OCI-LY1 (cell line): ENCODE measurements at regions not wholly inside any gene's neighbourhood (a gene's known extent, or its start where the extent isn't known, plus 50 kb on each side); places are given as distances from the start of the nearest gene placed in this dataset.

Experiments
- H2AFZ ChIP-seq: fragments of 200-600 bp; sonication (generic), shearing (Covaris generic); 2 replicates; pipeline ENCODE4 v1.6.0; 2014; ENCODE audit warnings: antibody characterized with exemption, mild to moderate bottlenecking, low read length
- H3F3A ChIP-seq: fragments of 200-600 bp; sonication (generic), shearing (Covaris generic); 2 replicates; pipeline ENCODE4 v1.6.0; 2014; ENCODE audit warnings: mild to moderate bottlenecking, antibody characterized with exemption, low read length, moderate library complexity; ENCODE audit not compliant: insufficient read depth
- H3K27ac ChIP-seq: fragments of 200-600 bp; sonication (generic); 2 replicates; pipeline ENCODE4 v1.5.1; 2014; ENCODE audit warnings: low read length, mixed run types, mild to moderate bottlenecking, low read depth; ENCODE audit not compliant: poor library complexity, severe bottlenecking
- H3K27me3 ChIP-seq: fragments of 200-600 bp; sonication (generic); 2 replicates; pipeline ENCODE4 v1.6.0; 2014; ENCODE audit warnings: antibody characterized with exemption, mild to moderate bottlenecking, low read length, moderate library complexity; ENCODE audit not compliant: insufficient read depth
- H3K36me3 ChIP-seq: fragments of 200-600 bp; sonication (generic); 2 replicates; pipeline ENCODE4 v1.6.1; 2014; ENCODE audit warnings: mild to moderate bottlenecking, antibody characterized with exemption, low read length, moderate library complexity, mixed read lengths; ENCODE audit not compliant: insufficient read depth
- H3K4me1 ChIP-seq: fragments of 200-600 bp; sonication (generic); 2 replicates; pipeline ENCODE4 v1.5.1; 2014; ENCODE audit warnings: mild to moderate bottlenecking, low read length, moderate library complexity; ENCODE audit not compliant: insufficient read depth, severe bottlenecking
- H3K4me2 ChIP-seq: fragments of 200-600 bp; sonication (generic), shearing (Covaris generic); 2 replicates; pipeline ENCODE4 v1.6.1; 2014; ENCODE audit warnings: low read length
- H3K4me3 ChIP-seq: fragments of 200-600 bp; sonication (generic); 2 replicates; pipeline ENCODE4 v1.5.1; 2014; ENCODE audit warnings: low read length, low read depth, mild to moderate bottlenecking, mixed read lengths; ENCODE audit not compliant: poor library complexity, severe bottlenecking
- H3K79me2 ChIP-seq: fragments of 200-600 bp; shearing (Covaris generic); 2 replicates; pipeline ENCODE4 v1.6.1; 2016; ENCODE audit warnings: mixed run types, low read length, mixed read lengths; ENCODE audit not compliant: insufficient read depth
- H3K9ac ChIP-seq: fragments of 200-600 bp; sonication (generic), shearing (Covaris generic); 2 replicates; pipeline ENCODE4 v1.6.1; 2014; ENCODE audit warnings: mild to moderate bottlenecking, low read length, mixed read lengths
- H3K9me2 ChIP-seq: fragments of 200-600 bp; sonication (generic), shearing (Covaris generic); 2 replicates; pipeline ENCODE4 v1.6.1; 2014; ENCODE audit warnings: low read depth, mild to moderate bottlenecking, low read length, mixed read lengths
- H3K9me3 ChIP-seq: fragments of 200-600 bp; shearing (Covaris generic); 2 replicates; pipeline ENCODE4 v1.6.1; 2014; ENCODE audit warnings: low read length, mixed read lengths
- H4K20me1 ChIP-seq: fragments of 200-600 bp; sonication (generic), shearing (Covaris generic); 2 replicates; pipeline ENCODE4 v1.6.0; 2016; ENCODE audit warnings: mild to moderate bottlenecking, low read length; ENCODE audit not compliant: insufficient read depth
- EZH2 ChIP-seq: fragments of 200-600 bp; sonication (generic), shearing (Covaris generic); IDR thresholded peaks from 2 replicates; pipeline ENCODE4 v1.8.0; 2017; ENCODE audit warnings: borderline replicate concordance, mixed run types, mild to moderate bottlenecking, antibody characterized with exemption, low read length, moderate library complexity, mixed read lengths
- TF ChIP-seq, protein P1 (sequence below): fragments of 200-600 bp; sonication (generic), shearing (Covaris generic); IDR thresholded peaks from 2 replicates; pipeline ENCODE4 v1.5.1; 2017; ENCODE audit warnings: mild to moderate bottlenecking, antibody characterized with exemption, low read length, moderate library complexity, mixed read lengths

DNA sequence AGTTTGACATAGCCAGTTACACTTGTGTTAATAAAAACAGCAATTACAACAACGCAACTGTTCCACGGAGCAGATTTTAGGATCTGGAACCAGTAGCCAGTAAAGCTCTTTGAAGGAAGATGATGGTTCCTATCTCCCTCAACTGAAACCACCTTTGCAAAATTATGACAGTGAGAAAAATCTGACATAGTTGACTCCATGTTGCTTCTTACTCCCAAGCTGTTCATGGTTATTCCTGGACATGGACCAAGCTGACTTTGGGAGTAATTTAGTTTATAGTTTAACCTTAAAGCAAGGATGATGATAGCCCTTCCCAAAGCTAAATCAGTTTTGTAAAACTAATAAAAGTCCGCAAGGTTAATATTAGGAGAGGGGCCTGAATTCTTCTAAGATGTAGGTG, 518.0 kb upstream of the ZP4 start:
- Histone ChIP-seq H3K9me3 (no peaks in the 10 kb centered on the region), H2AFZ (no peak overlapping the region), H3K9me2 (no peaks in the 10 kb centered on the region), H4K20me1 (no peaks in the 10 kb centered on the region), H3K9ac (no peak overlapping the region), H3K79me2 (no peaks in the 10 kb centered on the region), H3K4me2 (no peak overlapping the region), H3K4me3 (no peak overlapping the region), H3K36me3 (no peaks in the 10 kb centered on the region), H3F3A (no peaks in the 10 kb centered on the region), H3K27me3 (no peaks in the 10 kb centered on the region), H3K4me1 (no peaks in the 10 kb centered on the region), H3K27ac (no peak overlapping the region)
- no peak for TF ChIP-seq EZH2
- TF ChIP-seq, protein P1, sequence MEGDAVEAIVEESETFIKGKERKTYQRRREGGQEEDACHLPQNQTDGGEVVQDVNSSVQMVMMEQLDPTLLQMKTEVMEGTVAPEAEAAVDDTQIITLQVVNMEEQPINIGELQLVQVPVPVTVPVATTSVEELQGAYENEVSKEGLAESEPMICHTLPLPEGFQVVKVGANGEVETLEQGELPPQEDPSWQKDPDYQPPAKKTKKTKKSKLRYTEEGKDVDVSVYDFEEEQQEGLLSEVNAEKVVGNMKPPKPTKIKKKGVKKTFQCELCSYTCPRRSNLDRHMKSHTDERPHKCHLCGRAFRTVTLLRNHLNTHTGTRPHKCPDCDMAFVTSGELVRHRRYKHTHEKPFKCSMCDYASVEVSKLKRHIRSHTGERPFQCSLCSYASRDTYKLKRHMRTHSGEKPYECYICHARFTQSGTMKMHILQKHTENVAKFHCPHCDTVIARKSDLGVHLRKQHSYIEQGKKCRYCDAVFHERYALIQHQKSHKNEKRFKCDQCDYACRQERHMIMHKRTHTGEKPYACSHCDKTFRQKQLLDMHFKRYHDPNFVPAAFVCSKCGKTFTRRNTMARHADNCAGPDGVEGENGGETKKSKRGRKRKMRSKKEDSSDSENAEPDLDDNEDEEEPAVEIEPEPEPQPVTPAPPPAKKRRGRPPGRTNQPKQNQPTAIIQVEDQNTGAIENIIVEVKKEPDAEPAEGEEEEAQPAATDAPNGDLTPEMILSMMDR: no peak

DNA sequence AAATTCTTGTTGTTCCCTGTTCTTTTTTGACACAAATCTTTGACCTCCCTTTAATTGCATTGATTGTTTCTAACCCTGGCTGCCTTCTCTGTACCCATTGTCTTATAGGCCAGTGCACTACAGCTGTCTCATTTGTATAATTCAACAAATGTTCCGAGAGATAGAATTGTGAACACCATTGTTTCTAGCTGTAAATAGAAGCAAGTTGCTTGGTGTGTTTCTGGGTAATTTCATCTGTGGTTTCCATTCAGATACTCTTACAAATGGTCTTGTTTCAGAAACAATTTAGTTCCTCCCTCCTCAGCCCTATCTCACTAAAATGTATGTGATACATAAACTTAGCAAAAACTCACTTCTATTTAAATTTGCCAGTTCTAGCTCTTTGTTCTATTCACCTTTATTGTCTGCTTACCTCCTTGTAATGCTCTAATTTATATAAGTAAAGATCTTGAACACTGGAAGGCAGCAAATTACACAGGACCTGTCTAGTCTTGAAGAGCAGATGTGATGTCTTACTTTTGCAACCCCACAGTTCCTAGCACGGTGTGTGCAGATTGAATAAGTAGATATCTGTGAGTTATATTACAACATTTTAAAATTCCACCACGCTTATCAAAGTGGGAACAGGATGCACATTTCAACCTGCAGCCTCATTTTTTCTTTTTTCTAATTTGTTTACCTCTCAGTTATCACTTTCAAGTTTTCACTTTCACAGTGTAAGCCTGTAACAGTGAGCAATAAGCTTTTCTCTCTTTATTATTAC, 515.6 kb upstream of the ZP4 start:
- no peaks in the 10 kb centered on the region for H4K20me1 ChIP-seq
- TF ChIP-seq, protein P1: no peak
- TF ChIP-seq EZH2: no peak
- no peak overlapping the region for H2AFZ ChIP-seq
- H3K79me2 ChIP-seq: no peaks in the 10 kb centered on the region
- H3K9me3 ChIP-seq: no peaks in the 10 kb centered on the region
- no peaks in the 10 kb centered on the region for H3K4me1 ChIP-seq
- no peaks in the 10 kb centered on the region for H3K36me3 ChIP-seq
- H3K27me3 ChIP-seq: no peaks in the 10 kb centered on the region
- no peak overlapping the region for H3K27ac ChIP-seq
- no peaks in the 10 kb centered on the region for H3K9me2 ChIP-seq
- no peak overlapping the region for H3K9ac ChIP-seq
- H3F3A ChIP-seq: no peaks in the 10 kb centered on the region
- no peak overlapping the region for H3K4me3 ChIP-seq
- H3K4me2 ChIP-seq: no peak overlapping the region

DNA sequence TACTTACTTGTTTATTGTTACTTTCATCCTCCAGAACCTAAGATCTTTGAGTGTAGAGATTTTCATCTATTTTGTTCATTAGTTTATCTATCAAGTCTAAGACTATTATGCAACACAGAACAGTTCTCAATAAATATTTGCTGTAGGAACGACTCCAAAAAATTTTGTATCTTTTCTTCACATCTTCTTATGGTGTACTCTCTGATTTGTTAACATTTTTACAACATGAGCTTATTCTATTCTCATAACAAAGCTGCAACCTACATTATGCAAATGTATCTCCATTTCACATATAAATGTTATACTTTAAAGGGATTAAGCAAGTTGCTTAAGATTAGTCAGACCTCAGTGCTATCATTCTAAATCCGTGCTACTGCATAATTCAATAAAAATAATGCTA, 514.2 kb upstream of the ZP4 start:
- Histone ChIP-seq H3K4me1 (no peaks in the 10 kb centered on the region), H3K27ac (no peak overlapping the region), H3K4me3 (no peak overlapping the region), H3F3A (no peaks in the 10 kb centered on the region), H3K79me2 (no peaks in the 10 kb centered on the region), H2AFZ (no peak overlapping the region), H4K20me1 (no peaks in the 10 kb centered on the region), H3K9me3 (no peaks in the 10 kb centered on the region), H3K4me2 (no peak overlapping the region), H3K27me3 (no peaks in the 10 kb centered on the region), H3K9ac (no peak overlapping the region), H3K9me2 (no peaks in the 10 kb centered on the region), H3K36me3 (no peaks in the 10 kb centered on the region)
- TF ChIP-seq EZH2: no peak
- TF ChIP-seq, protein P1: no peak
